Endothelial cell (in vitro differentiated cells): ENCODE measurements at regions not wholly inside any gene's neighbourhood (a gene's known extent, or its start where the extent isn't known, plus 50 kb on each side); places are given as distances from the start of the nearest gene placed in this dataset.

Source experiments
- DNase-seq: peaks from one replicate; pipeline ENCODE4 v3.0.0; 2021; ENCODE audit warnings: low spot score
- H3K27ac Mint-ChIP-seq: one replicate; pipeline ENCODE4 v1.8.0; 2021; ENCODE audit warnings: mixed read lengths, inconsistent platforms; ENCODE audit not compliant: unreplicated experiment
- H3K27me3 Mint-ChIP-seq: one replicate; pipeline ENCODE4 v1.8.0; 2021; ENCODE audit warnings: mild to moderate bottlenecking, moderate library complexity, mixed read lengths, inconsistent platforms; ENCODE audit not compliant: unreplicated experiment
- H3K36me3 Mint-ChIP-seq: one replicate; pipeline ENCODE4 v1.8.0; 2021; ENCODE audit warnings: mild to moderate bottlenecking, low read depth, mixed read lengths, inconsistent platforms; ENCODE audit not compliant: unreplicated experiment
- H3K4me1 Mint-ChIP-seq: one replicate; pipeline ENCODE4 v1.8.0; 2021; ENCODE audit warnings: mild to moderate bottlenecking, mixed read lengths, inconsistent platforms; ENCODE audit not compliant: unreplicated experiment
- H3K4me3 Mint-ChIP-seq: one replicate; pipeline ENCODE4 v1.8.0; 2021; ENCODE audit warnings: mild to moderate bottlenecking, mixed read lengths, inconsistent platforms; ENCODE audit not compliant: unreplicated experiment
- H3K9me3 Mint-ChIP-seq: one replicate; pipeline ENCODE4 v1.8.0; 2021; ENCODE audit warnings: mixed read lengths, inconsistent platforms; ENCODE audit not compliant: unreplicated experiment
- CTCF ChIP-seq: fragments of 200-600 bp; sonication (generic); IDR thresholded peaks from one replicate; pipeline ENCODE4 v1.5.0; 2021; ENCODE audit warnings: antibody characterized with exemption; ENCODE audit not compliant: unreplicated experiment

GRCh38 chr15:88378188-88378637 is 89.0 kb downstream of the MRPL46 start:
- Mint-ChIP-seq H3K27me3 (no peaks in the 10 kb centered on the region), H3K9me3 (no peaks in the 10 kb centered on the region), H3K4me1 (no peaks in the 10 kb centered on the region), H3K27ac (no peak overlapping the region), H3K36me3 (no peaks in the 10 kb centered on the region), H3K4me3 (no peak overlapping the region)
- TF ChIP-seq CTCF, result no peak
- DNase-seq, result no peak

- Mint-ChIP-seq H3K36me3 (no peaks in the 10 kb centered on the region), H3K4me3 (no peak overlapping the region), H3K4me1 (no peaks in the 10 kb centered on the region), H3K27ac (no peak overlapping the region), H3K27me3 (no peaks in the 10 kb centered on the region), H3K9me3 (no peaks in the 10 kb centered on the region)
- no peak for DNase-seq
- TF ChIP-seq CTCF, result no peak
Observed at GRCh38 chr15:88377509-88377908, 89.7 kb downstream of the MRPL46 start.

- H3K36me3 Mint-ChIP-seq, result peaks cover 3% of the 10 kb centered on the region
- H3K4me1 Mint-ChIP-seq, result no peaks in the 10 kb centered on the region
- no peak overlapping the region for H3K27ac Mint-ChIP-seq
- H3K27me3 Mint-ChIP-seq, result no peaks in the 10 kb centered on the region
- no peak for DNase-seq
- no peaks in the 10 kb centered on the region for H3K9me3 Mint-ChIP-seq
- TF ChIP-seq CTCF, result no peak
- H3K4me3 Mint-ChIP-seq, result no peak overlapping the region
Observed at GRCh38 chr15:88376574-88377174, 90.5 kb downstream of the MRPL46 start.

GRCh38 chr15:88375234-88375927 is 91.8 kb downstream of the MRPL46 start:
- Mint-ChIP-seq H3K27ac (no peak overlapping the region), H3K9me3 (no peaks in the 10 kb centered on the region), H3K4me3 (no peak overlapping the region), H3K36me3 (peaks cover 3% of the 10 kb centered on the region), H3K4me1 (no peaks in the 10 kb centered on the region), H3K27me3 (no peaks in the 10 kb centered on the region)
- no peak for TF ChIP-seq CTCF
- DNase-seq, result no peak

- no peak overlapping the region for H3K4me3 Mint-ChIP-seq
- peaks cover 3% of the 10 kb centered on the region for H3K9me3 Mint-ChIP-seq
- no peak for DNase-seq
- H3K36me3 Mint-ChIP-seq, result no peaks in the 10 kb centered on the region
- H3K27me3 Mint-ChIP-seq, result no peaks in the 10 kb centered on the region
- H3K4me1 Mint-ChIP-seq, result no peaks in the 10 kb centered on the region
- TF ChIP-seq CTCF, result no peak
- no peak overlapping the region for H3K27ac Mint-ChIP-seq
Observed at GRCh38 chr15:88365124-88365523, 102.1 kb downstream of the MRPL46 start.
